ENCODE measurements at regions not wholly inside any gene's neighbourhood (a gene's known extent, or its start where the extent isn't known, plus 50 kb on each side); places are given as distances from the start of the nearest gene placed in this dataset.

- FAIRE-seq: no peak
Observed at GRCh38 chr4:144304025-144304424, 163.5 kb upstream of the GYPA start.

- no peak for FAIRE-seq
Observed at GRCh38 chr4:144310535-144310934, 170.0 kb upstream of the GYPA start.

- FAIRE-seq: no peak
Observed at GRCh38 chr4:144313370-144313769, 172.9 kb upstream of the GYPA start.

DNA sequence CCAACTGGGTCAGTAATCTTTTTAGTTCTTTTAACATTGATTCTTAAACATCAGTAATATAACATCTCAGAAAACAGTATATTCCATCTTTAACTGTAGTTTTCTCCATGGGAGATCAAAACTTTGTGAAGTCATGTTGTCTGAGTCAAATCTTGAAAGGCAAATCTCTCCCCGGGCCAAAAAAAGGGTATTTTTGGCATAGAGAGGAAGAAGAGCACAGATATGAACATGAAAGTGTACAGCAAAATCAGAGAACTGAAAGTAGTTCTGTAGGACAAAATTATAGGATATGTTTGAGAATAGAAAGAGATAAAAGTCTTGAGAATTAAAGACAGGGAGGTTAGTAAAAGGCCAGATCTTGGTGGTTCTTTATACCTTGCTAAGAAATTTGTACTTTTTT, 176.4 kb upstream of the GYPA start:
- FAIRE-seq: no peak

- FAIRE-seq: no peak
Observed at GRCh38 chr4:144318797-144319196, 178.3 kb upstream of the GYPA start.

DNA sequence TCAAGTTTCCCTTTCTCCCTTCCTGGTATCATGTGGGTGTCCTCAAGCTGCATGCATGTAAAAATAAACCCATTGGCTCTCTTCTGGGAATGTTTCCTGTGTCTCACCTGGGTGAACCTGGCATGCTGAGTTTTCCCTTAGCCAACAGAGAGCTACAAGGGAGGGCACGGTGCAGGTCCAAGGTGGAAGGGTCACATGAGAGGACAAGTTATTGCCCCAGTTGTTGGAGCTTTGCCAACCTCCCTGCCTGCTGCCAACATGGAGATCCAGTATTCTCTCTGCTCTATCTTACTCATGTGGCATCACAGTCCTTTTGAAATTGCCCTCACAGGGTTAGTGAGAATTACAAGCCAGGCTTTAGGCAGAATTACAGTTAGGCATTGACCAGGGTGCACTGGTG, 196.1 kb upstream of the GYPA start:
- FAIRE-seq: no peak

GRCh38 chr4:144338148-144338547, 197.6 kb upstream of the GYPA start:
- no peak for FAIRE-seq

GRCh38 chr4:144338834-144339233, 198.3 kb upstream of the GYPA start:
- FAIRE-seq: no peak

- FAIRE-seq: no peak
Observed at GRCh38 chr4:144340931-144341330, 200.4 kb upstream of the GYPA start.

GRCh38 chr4:144342949-144343760, 202.6 kb upstream of the GYPA start:
- no peak for FAIRE-seq

DNA sequence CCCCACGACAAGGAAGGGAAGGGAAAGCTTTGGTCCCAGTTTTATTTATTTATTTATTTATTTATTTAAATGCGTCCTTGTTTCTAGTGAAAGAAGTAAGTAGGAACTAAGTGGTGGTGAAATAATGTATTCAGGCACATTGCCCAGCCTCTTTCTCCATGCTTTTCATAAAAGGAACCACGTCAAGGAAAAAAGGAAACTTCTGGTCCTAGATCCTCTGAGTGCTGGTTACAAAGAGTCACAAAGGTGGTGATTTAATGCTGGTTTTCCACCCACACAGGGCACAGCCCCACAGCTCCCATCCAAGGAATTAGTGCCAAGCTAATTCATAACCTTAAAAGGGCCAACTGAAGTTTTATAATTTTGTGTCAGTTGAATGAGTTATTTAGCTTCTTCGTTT, 206.6 kb upstream of the GYPA start:
- no peak for FAIRE-seq

- FAIRE-seq: no peak
Observed at GRCh38 chr4:144350706-144351105, 210.2 kb upstream of the GYPA start.

DNA sequence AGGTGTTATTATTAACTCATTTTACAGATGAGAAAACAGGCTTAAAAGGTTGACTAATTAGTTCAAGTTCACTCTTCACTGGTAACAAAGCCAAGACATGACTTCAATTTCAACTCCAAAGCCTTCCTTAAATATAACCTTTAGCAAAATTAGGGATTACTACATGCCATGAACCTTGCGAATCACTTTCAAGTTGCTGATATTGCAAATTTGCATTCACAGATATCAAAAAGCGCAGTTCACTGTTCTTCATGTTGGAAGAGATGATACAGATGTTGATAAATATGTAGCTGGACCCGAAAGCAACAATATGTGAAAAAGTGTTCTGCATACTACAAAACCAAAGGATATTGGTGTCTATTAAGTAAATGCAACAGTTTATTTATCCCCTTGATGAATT, 210.8 kb upstream of the GYPA start:
- no peak for FAIRE-seq

- no peak for FAIRE-seq
Observed at GRCh38 chr4:144353292-144353691, 212.8 kb upstream of the GYPA start.

GRCh38 chr4:144355811-144356757, 215.6 kb upstream of the GYPA start:
- no peak for FAIRE-seq

GRCh38 chr4:144356941-144357381, 216.4 kb upstream of the GYPA start:
- FAIRE-seq: no peak

DNA sequence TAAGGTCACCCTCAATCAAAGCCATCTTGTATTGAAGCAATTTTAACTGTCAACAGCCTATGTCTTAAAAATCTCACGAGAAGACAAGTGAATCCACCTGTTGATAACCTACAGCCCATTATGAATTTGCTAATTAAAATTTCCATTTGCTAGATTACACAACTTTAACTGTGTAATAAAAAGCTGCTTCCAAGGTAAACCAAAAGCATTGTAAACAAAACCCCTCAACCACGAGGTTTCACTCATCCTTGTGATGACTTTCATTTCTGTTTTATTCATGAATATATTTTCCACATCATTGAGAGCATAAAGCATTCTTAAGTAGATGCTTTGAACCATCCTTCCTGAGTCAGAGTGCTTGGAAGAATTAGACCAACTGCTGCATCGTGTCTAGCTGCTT, 217.5 kb upstream of the GYPA start:
- FAIRE-seq: no peak

DNA sequence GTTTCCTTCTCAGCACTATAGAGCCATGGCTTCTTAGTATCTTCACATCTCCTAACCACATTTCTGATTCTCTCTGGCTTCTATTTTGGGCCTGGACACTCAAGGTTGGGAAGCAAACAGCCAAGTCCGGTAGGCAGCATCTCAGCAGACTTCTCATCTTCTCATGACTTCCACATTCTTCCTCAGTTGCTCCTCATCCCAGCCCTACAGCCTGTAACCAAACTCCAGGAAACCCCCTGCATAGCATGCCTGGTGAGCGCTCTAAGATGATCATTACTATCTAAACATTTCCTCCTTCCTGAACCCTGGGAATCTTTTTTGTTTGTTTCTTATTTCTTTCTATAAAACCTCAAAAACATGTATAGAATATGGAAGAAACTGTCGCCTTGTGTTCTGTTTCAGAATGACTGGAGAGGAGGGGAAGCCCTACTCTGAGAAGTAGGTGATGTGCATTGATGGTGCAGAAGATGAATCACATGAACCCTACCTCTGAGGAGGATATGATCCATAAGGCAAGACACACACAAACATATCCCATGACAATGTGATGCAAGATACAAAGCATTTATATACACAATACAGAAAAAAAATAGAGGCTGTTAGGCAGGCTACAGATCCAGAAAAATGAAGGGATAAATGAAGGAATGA, 219.8 kb upstream of the GYPA start:
- no peak for FAIRE-seq

- no peak for FAIRE-seq
Observed at GRCh38 chr4:144362366-144362765, 221.8 kb upstream of the GYPA start.

GRCh38 chr4:144363890-144364289, 223.4 kb upstream of the GYPA start:
- no peak for FAIRE-seq

GRCh38 chr4:144366425-144366824, 225.9 kb upstream of the GYPA start:
- no peak for FAIRE-seq

DNA sequence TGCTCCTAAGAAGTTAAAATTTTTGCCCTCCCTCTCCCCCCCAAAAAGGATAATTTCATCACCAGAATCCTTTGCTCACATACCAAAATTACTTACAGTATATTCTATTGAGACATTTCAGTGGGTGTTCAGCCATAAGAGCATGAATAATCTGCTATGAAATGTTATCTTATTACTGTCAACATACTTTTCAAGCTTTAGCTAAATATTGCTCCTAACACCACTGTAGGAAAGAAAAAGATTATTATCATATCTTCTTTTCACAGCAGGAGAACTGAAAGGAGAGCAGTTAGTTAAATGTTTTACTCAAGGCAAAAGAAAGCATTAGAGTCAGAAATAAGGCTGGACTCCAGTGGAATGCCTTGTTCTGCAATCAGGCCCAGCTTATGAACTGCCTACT, 231.0 kb upstream of the GYPA start:
- FAIRE-seq: no peak

- no peak for FAIRE-seq
Observed at GRCh38 chr4:144374065-144374464, 233.5 kb upstream of the GYPA start.

Data from A204.1 (cell line).